C1 segment of cervical spinal cord (tissue), 14 donors: ENCODE measurements at regions not wholly inside any gene's neighbourhood (a gene's known extent, or its start where the extent isn't known, plus 50 kb on each side); places are given as distances from the start of the nearest gene placed in this dataset.

ENCODE experiments used
- DNase-seq, 14 donors: peaks; one replicate each; lab custom pipeline; 2025; lab: John Stamatoyannopoulos, UW

DNA sequence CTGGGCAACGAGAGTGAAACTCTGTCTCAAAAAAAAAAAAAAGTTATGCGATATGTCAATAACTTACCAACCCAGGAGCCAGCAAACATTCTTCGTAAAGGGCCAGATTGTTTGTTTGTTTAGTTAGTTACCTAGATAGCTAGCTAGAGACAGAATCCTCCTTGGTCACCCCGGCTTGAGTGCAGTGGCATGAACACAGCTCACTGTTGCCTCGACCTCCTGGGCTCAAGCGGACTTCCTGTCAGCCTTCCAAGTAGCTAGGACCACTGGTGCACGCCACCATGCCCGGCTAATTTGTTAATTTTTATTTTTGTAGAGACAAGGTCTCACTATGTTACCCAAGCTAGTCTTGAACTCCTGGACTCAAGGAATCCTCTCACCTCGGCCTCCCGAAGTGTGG, 113.0 kb downstream of the LITAF start:
- no peak for DNase-seq

DNA sequence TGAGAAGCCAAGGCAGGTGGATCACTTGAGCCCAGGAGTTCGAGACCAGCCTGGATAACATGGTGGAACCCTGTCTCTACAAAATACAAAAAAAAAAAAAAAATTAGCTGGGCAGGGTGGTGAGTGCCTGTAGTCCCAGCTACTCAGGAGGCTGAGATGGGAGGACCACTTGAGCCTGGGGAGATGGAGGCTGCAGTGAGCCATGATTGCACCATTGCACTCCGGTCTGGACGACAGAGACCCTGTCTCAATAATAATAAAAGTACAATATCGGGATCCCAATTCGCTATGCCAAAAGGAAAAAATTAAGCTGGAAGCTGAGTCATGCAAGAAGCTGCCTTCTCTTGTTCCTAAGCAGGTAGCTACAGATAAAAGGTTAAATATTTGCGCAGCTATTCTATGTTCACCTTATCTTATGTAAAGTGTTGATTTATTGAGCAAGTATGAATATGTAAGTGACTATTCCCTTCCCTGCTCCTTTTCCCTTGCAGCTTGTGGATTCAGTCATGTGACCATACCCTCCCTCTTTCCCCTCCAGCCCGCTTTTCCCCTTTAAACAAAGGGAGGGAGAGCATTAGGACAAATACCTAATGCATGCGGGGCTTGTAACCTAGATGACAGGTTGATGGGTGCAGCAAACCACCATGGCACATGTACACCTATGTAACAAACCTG, 112.0 kb downstream of the LITAF start:
- no peak for DNase-seq

- no peak for DNase-seq
Observed at GRCh38 chr16:11475896-11476630, 110.7 kb downstream of the LITAF start.

DNA sequence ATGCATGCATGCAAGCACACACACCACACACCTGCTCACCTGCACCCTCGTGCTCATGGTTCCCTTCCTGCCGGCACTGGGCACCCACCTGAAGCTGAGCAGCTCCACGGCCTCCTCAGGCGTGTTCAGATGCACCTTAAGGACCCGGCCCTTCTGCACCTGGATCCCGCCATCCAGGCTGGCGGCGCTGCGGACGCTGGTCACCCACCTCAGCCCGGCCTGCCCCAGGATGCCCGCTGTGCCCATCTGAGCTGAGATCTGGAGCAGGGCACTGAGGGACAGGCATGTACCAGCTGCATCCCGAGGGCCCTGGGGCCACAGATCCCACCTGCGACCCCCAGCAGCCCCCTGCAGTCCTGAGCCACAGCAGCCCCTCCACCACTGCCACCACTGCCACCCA, 110.0 kb downstream of the LITAF start:
- DNase-seq: no peak

DNA sequence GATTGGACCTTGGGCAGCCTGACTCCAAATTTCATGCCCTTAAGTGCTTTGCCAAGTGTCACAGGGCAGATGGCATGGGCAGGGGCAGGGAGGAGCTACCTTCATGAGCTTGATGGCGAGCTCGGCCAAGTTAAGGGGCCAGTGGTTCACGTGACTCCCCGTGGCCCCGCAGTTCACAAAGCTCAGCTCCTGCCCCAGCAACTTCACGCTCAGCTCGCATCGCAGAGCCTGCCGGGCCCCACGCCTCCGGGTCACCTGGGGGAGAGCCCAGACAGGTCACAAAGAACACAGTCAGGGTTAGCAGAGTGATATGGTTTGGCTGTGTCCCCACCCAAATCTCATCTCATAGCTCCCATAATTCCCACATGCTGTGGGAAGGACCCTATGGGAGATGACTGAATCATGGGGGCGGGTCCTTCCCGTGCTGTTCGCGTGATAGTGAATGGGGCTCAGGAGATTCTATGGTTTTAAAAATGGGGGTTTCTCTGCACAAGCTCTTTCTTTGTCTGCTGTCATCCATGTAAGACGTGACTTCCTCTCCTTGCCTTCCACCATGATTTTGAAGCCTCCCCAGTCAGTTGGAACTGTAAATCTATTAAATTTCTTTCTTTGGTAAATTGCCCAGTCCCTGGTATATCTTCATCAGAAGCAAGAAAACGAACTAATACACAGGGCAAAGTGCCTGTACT, 108.1 kb downstream of the LITAF start:
- DNase-seq: no peak

DNA sequence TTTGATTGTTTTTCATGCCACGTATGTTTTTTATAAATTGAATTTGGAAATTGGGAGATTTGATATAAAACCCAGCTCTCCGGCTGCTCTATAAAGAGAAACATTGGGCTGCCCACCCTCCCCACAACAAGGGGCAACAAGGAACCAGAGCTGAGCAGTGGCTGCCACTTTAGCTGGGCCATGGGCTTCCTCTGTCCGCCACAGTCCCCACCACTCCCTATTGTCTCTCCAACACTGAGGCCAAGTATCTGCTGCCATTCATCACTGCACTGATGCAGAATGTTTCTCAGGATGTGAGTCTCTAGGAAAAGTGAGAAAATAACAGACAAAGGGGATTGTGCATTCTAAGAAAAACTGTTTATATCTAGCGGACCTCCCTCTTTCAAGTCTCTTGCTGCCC, 106.8 kb downstream of the LITAF start:
- no peak for DNase-seq

DNA sequence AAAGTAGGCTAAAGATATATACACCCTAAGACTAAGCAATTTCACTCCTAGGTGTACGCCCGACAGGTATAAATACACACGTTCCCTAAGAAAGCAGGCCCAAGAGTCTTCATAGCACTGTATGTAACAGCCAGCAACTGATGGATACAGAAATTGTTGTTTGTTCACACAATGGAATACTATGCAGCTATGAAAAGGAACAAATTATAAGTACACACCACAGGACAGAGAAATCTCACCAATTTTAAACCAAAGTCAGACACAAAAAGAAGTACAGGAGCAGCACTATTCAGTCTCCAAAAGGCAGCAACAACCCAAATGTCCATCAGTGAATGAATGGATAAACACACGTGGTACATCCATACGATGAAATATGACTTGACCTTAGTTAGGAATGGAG, 106.1 kb downstream of the LITAF start:
- no peak for DNase-seq

- DNase-seq: no peak
Observed at GRCh38 chr16:11481987-11482386, 104.7 kb downstream of the LITAF start.

DNA sequence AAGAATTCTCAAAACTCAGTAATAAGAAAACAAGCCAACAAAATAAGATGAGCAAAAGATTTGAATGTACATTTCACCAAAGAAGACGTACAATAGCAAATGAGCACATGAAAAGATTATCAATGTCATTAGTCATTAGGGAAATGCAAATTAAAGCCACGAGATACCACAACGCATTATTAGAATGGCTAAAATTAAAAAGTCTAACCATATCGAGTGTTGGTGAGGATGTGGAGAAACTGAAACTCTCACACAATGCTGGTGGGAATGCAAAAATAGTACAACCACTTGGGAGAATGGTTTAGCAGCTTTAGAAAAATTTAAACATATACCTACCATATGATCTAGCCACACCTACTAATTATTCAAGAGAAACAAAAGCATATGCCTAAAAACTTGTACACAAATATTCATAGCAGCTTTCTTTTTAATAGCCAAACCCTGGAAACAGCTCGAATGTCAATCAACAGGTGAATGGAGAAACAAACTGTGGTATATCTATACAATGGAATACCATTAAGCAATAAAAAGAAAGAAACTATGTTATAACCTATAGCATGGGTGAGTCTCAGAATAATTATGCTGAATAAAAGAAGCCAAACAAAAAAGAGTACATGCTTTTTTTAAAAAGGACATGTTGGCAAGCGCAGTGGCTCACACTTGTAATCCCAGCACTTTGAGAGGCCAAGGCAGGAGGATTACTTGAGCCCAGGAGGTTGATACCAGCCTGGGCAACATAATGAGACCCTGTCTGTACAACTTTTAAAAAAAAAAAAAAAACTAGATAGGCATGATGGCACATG, 103.6 kb downstream of the LITAF start:
- DNase-seq: no peak

- no peak for DNase-seq
Observed at GRCh38 chr16:11484691-11485258, 101.9 kb downstream of the LITAF start.

- DNase-seq: no peak
Observed at GRCh38 chr16:11485676-11486075, 101.0 kb downstream of the LITAF start.

DNA sequence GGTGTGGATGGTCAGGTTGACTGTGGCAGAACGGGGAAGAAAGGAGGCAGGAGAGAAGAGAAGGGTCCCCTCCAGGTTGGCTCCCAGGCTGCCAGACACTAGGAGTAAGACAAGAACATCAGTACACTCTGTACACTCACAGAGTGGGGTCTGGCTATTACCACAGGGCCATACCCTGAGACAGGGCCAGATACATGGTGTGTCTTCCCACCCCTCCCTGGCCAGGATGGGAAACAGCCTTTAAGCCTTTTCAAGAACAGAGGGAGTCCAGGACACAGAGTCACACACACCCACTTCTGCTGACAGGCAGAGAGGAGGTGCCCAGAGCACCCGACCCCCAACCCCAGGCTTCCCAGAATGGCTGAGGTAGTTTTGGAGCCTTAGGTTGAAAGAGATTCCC, 99.4 kb downstream of the LITAF start:
- DNase-seq: no peak

GRCh38 chr16:11488304-11488703, 98.4 kb downstream of the LITAF start:
- DNase-seq: no peak

DNA sequence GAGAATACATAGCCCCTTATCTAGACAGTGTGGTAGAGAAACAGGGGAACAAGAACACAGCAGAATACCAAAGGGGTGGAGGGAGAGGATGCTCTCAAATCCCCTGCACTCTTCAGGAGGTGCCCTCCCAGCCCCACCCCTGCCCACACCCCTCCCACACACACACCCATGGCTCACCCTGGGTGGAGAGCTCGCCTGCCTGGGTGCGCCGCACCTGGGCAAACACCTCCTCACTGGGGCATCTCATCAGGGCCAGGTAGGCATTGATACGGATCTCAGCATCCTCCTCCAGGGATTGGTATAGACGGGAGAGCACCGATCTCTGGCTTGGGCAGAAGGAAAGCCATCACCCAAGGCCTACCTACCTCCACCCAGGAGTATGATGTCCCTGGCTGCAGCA, 95.2 kb downstream of the LITAF start:
- no peak for DNase-seq

GRCh38 chr16:11492808-11493530, 93.8 kb downstream of the LITAF start:
- DNase-seq: no peak

DNA sequence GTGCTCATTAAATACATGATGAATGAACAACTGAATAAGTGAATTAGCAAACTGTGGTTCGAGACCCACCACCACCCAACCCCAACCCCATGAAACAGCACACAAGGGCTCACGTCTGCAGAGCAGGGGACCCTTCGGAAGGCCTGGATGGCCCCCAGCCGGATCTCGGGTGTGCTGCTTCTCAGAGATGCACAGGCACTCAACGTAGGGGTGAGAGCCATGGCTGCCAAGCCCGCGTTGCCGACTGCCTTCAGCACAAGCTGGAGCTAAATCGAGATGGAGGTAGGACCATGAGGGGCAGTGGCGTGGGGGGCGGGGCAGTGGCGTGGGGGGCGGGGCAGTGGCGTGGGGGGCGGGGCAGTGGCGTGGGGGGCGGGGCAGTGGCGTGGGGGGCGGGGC, 93.2 kb downstream of the LITAF start:
- DNase-seq: no peak

DNA sequence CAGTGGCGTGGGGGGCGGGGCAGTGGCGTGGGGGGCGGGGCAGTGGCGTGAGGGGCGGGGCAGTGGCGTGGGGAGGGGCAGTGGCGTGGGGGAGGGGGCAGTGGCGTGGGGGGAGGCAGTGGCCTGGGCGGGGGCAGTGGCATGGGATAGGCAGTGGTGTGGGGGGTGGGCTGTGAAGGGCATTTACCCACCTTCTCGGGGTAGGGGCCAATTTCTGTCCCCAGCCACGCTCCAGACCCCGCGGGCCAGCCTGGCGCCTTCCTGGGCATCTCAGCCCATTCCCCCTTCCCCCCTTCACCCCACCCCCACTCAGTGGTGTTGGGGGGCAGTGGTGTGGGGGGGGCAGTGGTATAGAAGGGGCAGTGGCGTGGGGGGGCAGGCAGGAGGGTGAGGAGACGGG, 92.7 kb downstream of the LITAF start:
- DNase-seq: no peak

DNA sequence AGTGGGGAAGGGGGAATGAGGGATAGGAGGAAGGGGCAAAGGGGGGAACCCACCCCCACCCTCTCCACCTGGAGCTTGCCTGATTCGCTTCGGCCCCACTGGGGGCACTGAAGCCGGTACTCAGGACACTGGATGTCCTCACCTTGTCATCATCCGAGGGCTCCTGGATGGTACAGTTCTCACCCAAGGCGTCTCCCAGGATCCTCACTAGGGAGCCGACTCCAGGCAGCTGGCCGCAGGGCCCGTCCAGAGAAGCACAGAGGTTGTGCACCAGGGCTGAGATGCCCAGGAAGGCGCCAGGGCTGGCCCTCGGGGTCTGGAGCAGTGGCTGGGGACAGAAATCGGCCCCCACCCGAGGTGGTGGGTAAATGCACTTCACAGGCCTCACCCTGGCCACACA, 92.3 kb downstream of the LITAF start:
- no peak for DNase-seq

GRCh38 chr16:11495066-11495407, 91.7 kb downstream of the LITAF start:
- no peak for DNase-seq
